C1 segment of cervical spinal cord (tissue), 14 donors: ENCODE measurements at regions not wholly inside any gene's neighbourhood (a gene's known extent, or its start where the extent isn't known, plus 50 kb on each side); places are given as distances from the start of the nearest gene placed in this dataset.
"Not testable (repeated sequence)": the region's sequence is repeated elsewhere in the genome, so short reads cannot be mapped to it uniquely, and the experiment has no call there.

ENCODE experiments used
- DNase-seq, 14 donors: peaks; one replicate each; lab custom pipeline; 2025; lab: John Stamatoyannopoulos, UW

DNA sequence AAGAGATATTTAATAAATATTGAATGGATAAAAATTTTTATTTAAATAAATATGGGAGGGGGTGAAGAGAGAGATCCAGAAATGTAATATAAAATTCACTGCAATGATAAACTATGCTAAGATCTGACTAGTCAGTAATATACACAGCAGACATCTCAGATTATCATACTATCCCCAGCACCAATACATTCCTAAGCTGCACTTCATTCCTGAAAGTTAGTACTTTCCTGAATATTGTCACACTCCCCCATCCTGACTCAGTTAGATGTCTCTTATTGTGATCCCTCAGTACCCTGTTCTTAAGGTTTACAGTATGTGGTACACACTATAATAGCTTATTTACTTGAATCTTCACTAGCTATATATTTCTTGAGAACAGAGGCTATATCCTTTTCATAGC is 88.3 kb upstream of the KCNQ5 start:
- DNase-seq, result no peak

DNA sequence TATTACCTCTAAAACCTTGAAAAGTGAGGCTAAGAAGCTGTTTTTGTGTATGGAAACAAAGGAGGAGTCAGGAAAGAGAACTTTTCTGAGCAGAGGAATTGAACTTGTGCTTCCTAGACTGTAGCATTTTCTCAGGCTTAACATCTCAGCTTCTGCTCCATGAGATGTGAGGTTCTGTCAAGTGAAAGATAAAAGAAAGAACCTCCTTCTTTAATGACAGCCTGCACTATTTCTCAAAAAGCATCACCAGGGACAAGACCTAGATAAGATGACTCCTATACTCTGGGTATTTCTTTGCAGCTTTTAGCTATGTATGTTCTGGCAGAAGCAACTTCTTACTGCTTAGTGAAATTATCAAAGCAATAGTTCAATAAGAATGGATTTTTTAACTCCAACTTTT is 87.6 kb upstream of the KCNQ5 start:
- DNase-seq, result no peak

DNA sequence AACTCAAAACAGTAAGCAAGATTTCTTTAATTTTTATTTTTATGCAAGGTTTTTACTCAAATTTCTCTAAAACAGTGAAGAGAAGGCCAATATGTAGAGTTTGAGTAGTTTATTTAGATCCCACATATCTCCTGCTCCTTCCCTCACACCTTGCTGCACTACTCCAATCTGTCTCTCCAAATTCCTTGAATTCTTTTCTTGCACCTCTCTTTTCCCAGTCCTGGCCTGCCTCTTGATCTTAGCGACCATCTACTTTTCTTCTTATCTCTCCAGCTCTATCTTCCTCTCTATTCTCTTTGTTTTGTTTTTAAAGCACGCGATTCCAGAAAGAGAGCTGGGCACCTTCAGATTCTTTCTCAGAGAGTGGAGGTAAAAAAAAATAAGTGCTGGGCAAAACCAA is 86.7 kb upstream of the KCNQ5 start:
- no peak for DNase-seq

GRCh38 chr6:72547020-72547419 is 74.8 kb upstream of the KCNQ5 start:
- DNase-seq, result no peak

DNA sequence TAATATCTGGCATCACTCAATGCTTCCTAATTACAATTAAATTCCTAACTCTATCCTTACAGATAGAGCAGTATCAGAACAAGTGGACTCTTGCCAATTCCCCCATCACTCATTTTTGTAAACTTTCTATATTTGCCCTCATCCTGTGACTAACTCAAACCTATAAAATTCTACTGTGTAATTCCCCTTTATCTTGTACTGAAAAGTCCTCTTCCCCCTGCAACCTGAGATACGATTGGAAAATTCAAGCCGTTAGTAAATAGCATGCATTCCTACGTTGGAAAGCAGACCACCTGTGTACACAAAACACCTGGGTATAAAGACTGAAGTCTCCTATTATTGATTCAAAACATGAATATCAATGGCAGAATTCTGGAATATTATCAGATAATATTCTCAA is 70.4 kb upstream of the KCNQ5 start:
- DNase-seq, result no peak

DNA sequence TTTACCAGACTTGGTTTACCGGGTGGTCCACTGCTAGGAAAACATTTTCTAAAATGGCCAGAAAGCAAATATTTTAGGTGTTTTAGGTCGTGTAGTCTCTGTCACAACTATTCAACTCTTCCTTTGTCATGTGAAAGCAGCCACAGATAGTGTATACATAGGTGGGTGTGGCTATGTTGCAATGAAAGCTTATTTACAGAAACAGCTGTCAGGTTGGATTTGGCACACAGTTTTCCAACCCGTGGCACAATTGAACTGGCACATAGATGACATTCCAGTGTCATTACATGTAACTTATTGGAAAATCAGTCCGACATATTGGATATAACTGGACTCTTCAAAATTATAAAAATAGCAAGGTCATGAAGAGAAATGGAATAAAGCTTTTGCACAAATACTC is 68.9 kb upstream of the KCNQ5 start:
- no peak for DNase-seq

DNA sequence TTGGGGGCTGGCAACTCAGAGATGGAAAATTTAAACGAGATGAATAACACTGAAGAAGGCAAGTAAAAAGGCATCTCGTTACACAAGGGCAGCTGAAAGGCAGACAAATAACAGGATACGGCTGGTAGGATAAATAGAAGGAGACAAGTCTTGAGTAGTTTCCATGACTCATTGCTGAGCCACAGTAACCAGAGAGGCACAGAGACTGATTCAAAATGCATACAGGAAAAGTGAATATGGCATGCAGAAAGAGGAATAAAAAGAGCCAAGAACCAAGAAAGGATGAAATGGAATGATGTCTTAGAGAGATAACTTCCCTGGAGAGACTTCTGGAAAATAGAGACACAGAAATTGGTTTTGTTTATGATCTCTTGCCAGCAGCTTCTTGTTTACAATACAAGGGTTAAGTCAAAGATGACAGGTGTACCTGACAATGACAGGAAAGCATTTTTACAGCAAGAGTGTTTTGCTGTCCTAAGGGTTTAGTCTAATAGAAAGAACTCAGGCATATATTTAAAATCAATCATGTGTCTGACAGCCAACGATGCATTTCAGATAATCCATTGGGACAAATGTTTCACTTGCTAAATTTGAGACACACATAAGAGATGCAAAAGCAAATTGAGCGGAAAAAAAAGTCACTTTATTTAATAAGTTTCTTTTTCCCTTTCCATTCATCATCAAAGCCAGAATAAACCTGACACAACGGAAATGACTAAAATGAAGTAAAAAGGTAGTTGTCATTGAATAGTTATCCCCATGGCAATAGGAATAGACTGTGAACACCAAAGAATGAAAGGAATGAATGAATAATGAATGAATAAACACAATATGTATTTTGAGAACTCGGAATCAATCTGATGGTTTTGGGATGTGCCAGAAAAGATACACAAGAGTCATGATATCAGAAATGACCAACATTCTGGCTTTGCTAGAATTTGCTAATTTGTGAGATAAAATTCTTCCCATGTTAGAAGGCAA is 68.0 kb upstream of the KCNQ5 start:
- DNase-seq, result no peak

- no peak for DNase-seq
Observed at GRCh38 chr6:72554761-72555221, 67.1 kb upstream of the KCNQ5 start.

DNA sequence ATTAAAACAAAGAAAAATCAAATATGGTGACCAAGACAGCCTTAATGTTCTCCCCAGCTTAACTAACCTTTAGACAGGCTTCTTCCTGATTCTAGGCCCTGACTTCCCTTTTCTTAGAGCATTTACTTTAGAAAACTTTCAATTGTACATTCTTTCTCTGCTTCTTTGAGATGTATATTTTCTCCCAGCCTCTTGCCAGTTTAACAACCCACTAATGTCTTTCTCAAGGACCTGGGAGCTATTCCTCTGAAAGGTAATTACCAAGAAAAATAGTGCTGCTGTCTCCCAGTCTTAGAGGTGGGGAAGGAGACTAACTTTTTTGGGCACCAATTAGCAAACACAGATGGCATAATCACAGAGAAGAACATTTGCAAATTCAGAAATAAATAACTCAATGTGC is 62.8 kb upstream of the KCNQ5 start:
- DNase-seq, result no peak

DNA sequence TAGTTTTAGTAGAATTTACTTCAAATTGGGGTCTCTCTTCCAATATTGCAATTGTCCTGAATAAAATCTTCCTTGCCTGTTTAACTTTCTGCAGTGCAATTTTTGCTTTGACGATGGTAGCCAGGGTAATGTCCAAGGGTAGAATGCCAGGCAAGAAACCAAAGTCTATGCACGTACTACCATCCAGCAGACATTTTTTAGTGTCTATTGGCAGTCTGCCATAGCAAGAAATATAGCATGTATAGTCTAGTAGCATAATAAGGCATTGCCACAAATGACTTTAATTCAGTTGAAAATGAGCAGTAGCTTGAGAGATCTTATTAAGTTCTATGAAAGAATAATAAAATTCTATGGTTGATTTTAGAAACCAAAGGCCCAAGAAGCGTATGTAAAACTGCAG is 62.3 kb upstream of the KCNQ5 start:
- no peak for DNase-seq

DNA sequence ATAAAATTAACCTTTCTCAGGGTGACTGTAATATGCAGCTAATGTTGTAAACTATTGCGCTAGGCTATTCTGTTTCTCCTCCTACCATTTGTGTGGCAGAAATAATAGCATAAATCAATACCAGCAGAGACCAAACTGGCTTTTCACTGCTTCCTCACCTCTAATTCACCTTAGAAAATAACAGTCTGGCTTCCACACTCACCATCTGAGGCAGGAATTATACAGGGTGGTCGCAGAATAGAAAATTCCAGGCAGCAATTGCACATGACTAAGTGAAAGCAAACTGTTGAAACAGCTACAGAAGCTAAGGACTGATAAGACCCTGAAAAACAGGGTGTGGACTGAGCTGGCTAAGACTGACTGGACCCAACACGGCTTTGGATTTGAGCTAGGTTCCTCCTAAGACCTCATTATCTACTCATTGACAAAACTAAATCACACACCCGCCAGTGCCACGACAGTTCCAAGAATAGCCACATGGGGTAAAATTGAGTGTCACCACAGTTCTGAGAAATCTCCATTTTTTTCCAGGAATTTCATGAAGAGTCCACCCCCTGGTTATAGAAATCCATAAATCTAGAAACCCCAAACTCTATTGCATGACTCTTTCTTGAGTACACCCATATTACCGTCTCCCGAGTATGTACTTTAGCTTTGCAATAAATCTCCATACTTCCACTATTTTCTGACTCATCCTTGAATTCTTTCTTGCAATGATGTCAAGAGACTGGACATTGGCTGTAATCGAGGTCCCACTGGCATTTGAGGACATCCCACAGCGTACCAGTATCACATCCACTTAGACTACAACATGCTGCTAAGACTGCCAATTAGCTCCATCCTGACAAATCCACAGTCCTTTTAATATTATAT is 60.9 kb upstream of the KCNQ5 start:
- DNase-seq, result no peak

DNA sequence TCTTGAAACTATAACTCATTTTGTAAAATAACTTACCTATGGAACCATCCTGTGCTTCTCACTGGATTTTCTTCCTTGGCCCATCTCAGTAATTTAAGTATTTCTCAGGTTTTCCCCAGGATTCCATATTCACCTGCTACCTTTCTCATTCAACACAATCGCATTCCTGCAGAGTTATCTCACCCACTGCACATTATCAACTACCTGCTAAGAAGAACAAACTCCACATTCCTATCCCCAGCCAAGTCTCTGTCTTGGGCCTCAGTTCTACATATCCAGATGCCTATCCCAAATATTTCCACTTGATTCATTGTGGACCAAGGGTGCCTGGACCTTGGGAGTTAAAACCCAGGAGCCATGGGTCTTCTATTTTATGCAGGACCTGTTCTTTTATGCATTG is 60.2 kb upstream of the KCNQ5 start:
- DNase-seq, result no peak

GRCh38 chr6:72564231-72564630 is 57.6 kb upstream of the KCNQ5 start:
- no peak for DNase-seq

DNA sequence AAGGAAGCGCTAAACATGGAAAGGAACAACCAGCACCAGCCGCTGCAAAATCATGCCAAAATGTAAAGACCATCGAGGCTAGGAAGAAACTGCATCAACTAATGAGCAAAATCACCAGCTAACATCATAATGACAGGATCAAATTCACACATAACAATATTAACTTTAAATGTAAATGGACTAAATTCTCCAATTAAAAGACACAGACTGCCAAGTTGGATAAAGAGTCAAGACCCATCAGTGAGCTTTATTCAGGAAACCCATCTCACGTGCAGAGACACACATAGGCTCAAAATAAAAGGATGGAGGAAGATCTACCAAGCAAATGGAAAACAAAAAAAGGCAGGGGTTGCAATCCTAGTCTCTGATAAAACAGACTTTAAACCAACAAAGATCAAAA is 49.9 kb upstream of the KCNQ5 start:
- not testable (repeated sequence) for DNase-seq
